ENCODE measurements at regions not wholly inside any gene's neighbourhood (a gene's known extent, or its start where the extent isn't known, plus 50 kb on each side); places are given as distances from the start of the nearest gene placed in this dataset.

GRCh38 chr4:188408244-188409030, 269.2 kb downstream of the TRIML1 start:
- Histone ChIP-seq H3K27ac (peak overlapping the region in 2 of 10 donors; percentile 22 to 24), H3K4me3 (no peak overlapping the region), H3K9me3 (peaks cover 0 to 14% (median 0%) of the 10 kb centered on the region in 11 donors), H3K36me3 (no peaks in the 10 kb centered on the region), H3K27me3 (no peaks in the 10 kb centered on the region), H3K4me1 (peaks cover 0 to 6% (median 0%) of the 10 kb centered on the region in 9 donors)
- 49 to 51% methylated on average over 9 of the region's 9 CpGs for WGBS, 2 donors
- no peak for TF ChIP-seq CTCF (IDR thresholded peaks at IDR 0.05)
- peak in 1 of 8 donors; percentile 27 for ATAC-seq
- DNase-seq: no peak
- intact Hi-C loops (cut with DNase I): no loop called here

- Histone ChIP-seq H3K27ac (no peak overlapping the region), H3K36me3 (no peaks in the 10 kb centered on the region), H3K4me3 (no peak overlapping the region), H3K27me3 (no peaks in the 10 kb centered on the region), H3K9me3 (peaks cover 0 to 14% (median 0%) of the 10 kb centered on the region in 11 donors), H3K4me1 (peaks cover 0 to 6% (median 0%) of the 10 kb centered on the region in 9 donors)
- intact Hi-C loops (cut with DNase I): no loop called here
- no peak for DNase-seq
- no peak for ATAC-seq
- TF ChIP-seq CTCF (IDR thresholded peaks at IDR 0.05): no peak
- 92 to 97% methylated on average over 6 of the region's 6 CpGs for WGBS, 2 donors
Measured at GRCh38 chr4:188409851-188410250, 270.6 kb downstream of the TRIML1 start.

GRCh38 chr4:188411805-188412204, 272.6 kb downstream of the TRIML1 start:
- Histone ChIP-seq H3K4me1 (peaks cover 0 to 6% (median 0%) of the 10 kb centered on the region in 9 donors), H3K36me3 (no peaks in the 10 kb centered on the region), H3K9me3 (peaks cover 0 to 11% (median 0%) of the 10 kb centered on the region in 11 donors), H3K4me3 (peak overlapping the region in 1 of 10 donors; percentile 15), H3K27ac (no peak overlapping the region), H3K27me3 (no peaks in the 10 kb centered on the region)
- no peak for TF ChIP-seq CTCF (IDR thresholded peaks at IDR 0.05)
- ATAC-seq (no peak), DNase-seq (no peak)
- WGBS, 2 donors: 85 to 94% methylated on average over 25 of the region's 25 CpGs
- intact Hi-C loops (cut with DNase I): no loop called here

GRCh38 chr4:188412499-188412898, 273.3 kb downstream of the TRIML1 start:
- Histone ChIP-seq H3K36me3 (no peaks in the 10 kb centered on the region), H3K27me3 (no peaks in the 10 kb centered on the region), H3K27ac (no peak overlapping the region), H3K4me1 (peaks cover 0 to 6% (median 0%) of the 10 kb centered on the region in 9 donors), H3K4me3 (no peak overlapping the region), H3K9me3 (peaks cover 0 to 11% (median 0%) of the 10 kb centered on the region in 11 donors)
- intact Hi-C loops (cut with DNase I): no loop called here
- no peak for ATAC-seq
- 93 to 96% methylated on average over 13 of the region's 13 CpGs for WGBS, 2 donors
- TF ChIP-seq CTCF (IDR thresholded peaks at IDR 0.05): no peak
- no peak for DNase-seq
